Suprapubic skin (tissue), 4 donors: ENCODE measurements at regions not wholly inside any gene's neighbourhood (a gene's known extent, or its start where the extent isn't known, plus 50 kb on each side); places are given as distances from the start of the nearest gene placed in this dataset.

Experiments
- DNase-seq, 2 donors: peaks; one replicate each; pipeline ENCODE4 v3.0.0-alpha.2; 2019; ENCODE audit warnings: low spot score in 2 of 2
- H3K27ac ChIP-seq: fragments of 200-600 bp; sonication (generic); one replicate; pipeline ENCODE4 v1.5.1; 2019
- H3K27me3 ChIP-seq: fragments of 200-600 bp; sonication (generic); one replicate; pipeline ENCODE4 v1.5.1; 2019
- H3K36me3 ChIP-seq: fragments of 200-600 bp; sonication (generic); one replicate; pipeline ENCODE4 v1.5.1; 2019
- H3K4me1 ChIP-seq: fragments of 200-600 bp; sonication (generic); one replicate; pipeline ENCODE4 v1.5.1; 2019
- H3K4me3 ChIP-seq: fragments of 200-600 bp; sonication (generic); one replicate; pipeline ENCODE4 v1.5.1; 2019; ENCODE audit warnings: mild to moderate bottlenecking
- H3K9me3 ChIP-seq: fragments of 200-600 bp; sonication (generic); one replicate; pipeline ENCODE4 v1.5.1; 2019
- CTCF ChIP-seq, 2 donors: fragments of 200-600 bp in 1 of 2; fragments of 450-650 bp in 1 of 2; sonication (generic) in 1 of 2; IDR thresholded peaks; one replicate each; pipeline ENCODE4 v1.5.1; 2016 to 2019; ENCODE audit warnings: antibody characterized with exemption in 2 of 2, mild to moderate bottlenecking in 1 of 2, moderate library complexity in 1 of 2
- EP300 ChIP-seq: sonication (generic); formaldehyde crosslinking; IDR thresholded peaks from one replicate; pipeline ENCODE4 v1.6.1; 2017; ENCODE audit warnings: antibody characterized with exemption
- POLR2A ChIP-seq, 2 donors: fragments of 450-650 bp; IDR thresholded peaks; one replicate each; pipeline ENCODE4 v1.6.1; 2017; ENCODE audit warnings: antibody characterized with exemption in 2 of 2, mild to moderate bottlenecking in 2 of 2, moderate library complexity in 2 of 2
- POLR2AphosphoS5 ChIP-seq, 3 donors: sonication (generic); formaldehyde crosslinking; IDR thresholded peaks; one replicate each; pipeline ENCODE4 v1.6.1; 2017; ENCODE audit warnings: antibody characterized with exemption in 3 of 3
- WGBS: methylation state at CpG from one replicate; pipeline ENCODE4 v1.1.5; 2018; 5-methylcytosine and 5-hydroxymethylcytosine counted together

- no peak for DNase-seq
- Histone ChIP-seq H3K4me3 (no peak overlapping the region), H3K4me1 (peaks cover 8% of the 10 kb centered on the region), H3K9me3 (no peaks in the 10 kb centered on the region), H3K27ac (no peak overlapping the region), H3K27me3 (peaks cover 100% of the 10 kb centered on the region), H3K36me3 (no peaks in the 10 kb centered on the region)
- 2% methylated on average over 34 of the region's 93 CpGs for WGBS
- TF ChIP-seq CTCF (IDR thresholded peaks at IDR 0.05) (no peak), EP300 (no peak), POLR2AphosphoS5 (IDR thresholded peaks at IDR 0.05) (no peak), POLR2A (IDR thresholded peaks at IDR 0.05) (no peak)
Observed at GRCh38 chr17:79183293-79184158, 108.9 kb downstream of the ENGASE start.

GRCh38 chr17:79183043-79183292 is 108.3 kb downstream of the ENGASE start:
- Histone ChIP-seq H3K27me3 (peaks cover 100% of the 10 kb centered on the region), H3K4me1 (peaks cover 8% of the 10 kb centered on the region), H3K9me3 (no peaks in the 10 kb centered on the region), H3K4me3 (no peak overlapping the region), H3K36me3 (no peaks in the 10 kb centered on the region), H3K27ac (no peak overlapping the region)
- WGBS, result no CpG with 5 or more reads among the region's 43 CpGs
- TF ChIP-seq CTCF (IDR thresholded peaks at IDR 0.05), result no peak
- no peak for TF ChIP-seq EP300
- no peak for TF ChIP-seq POLR2AphosphoS5 (IDR thresholded peaks at IDR 0.05)
- TF ChIP-seq POLR2A (IDR thresholded peaks at IDR 0.05), result no peak
- DNase-seq, result no peak

- 7% methylated on average over 25 of the region's 68 CpGs for WGBS
- TF ChIP-seq EP300, result no peak
- TF ChIP-seq POLR2A (IDR thresholded peaks at IDR 0.05), result no peak
- no peak for TF ChIP-seq POLR2AphosphoS5 (IDR thresholded peaks at IDR 0.05)
- no peak for TF ChIP-seq CTCF (IDR thresholded peaks at IDR 0.05)
- H3K4me3 ChIP-seq, result no peak overlapping the region
- H3K36me3 ChIP-seq, result no peaks in the 10 kb centered on the region
- no peak for DNase-seq
- no peaks in the 10 kb centered on the region for H3K9me3 ChIP-seq
- H3K4me1 ChIP-seq, result peaks cover 8% of the 10 kb centered on the region
- peaks cover 100% of the 10 kb centered on the region for H3K27me3 ChIP-seq
- no peak overlapping the region for H3K27ac ChIP-seq
Observed at GRCh38 chr17:79182176-79183042, 107.8 kb downstream of the ENGASE start.

GRCh38 chr17:79180358-79181005 is 105.9 kb downstream of the ENGASE start:
- Histone ChIP-seq H3K36me3 (no peaks in the 10 kb centered on the region), H3K4me1 (peaks cover 8% of the 10 kb centered on the region), H3K27me3 (peaks cover 99% of the 10 kb centered on the region), H3K9me3 (no peaks in the 10 kb centered on the region), H3K4me3 (no peak overlapping the region), H3K27ac (no peak overlapping the region)
- no peak for DNase-seq
- 77% methylated on average over 20 of the region's 20 CpGs for WGBS
- TF ChIP-seq POLR2AphosphoS5 (IDR thresholded peaks at IDR 0.05) (no peak), POLR2A (IDR thresholded peaks at IDR 0.05) (no peak), CTCF (IDR thresholded peaks at IDR 0.05) (no peak)

- WGBS, result 87% methylated on average over 16 of the region's 16 CpGs
- H3K4me3 ChIP-seq, result no peak overlapping the region
- no peak overlapping the region for H3K27ac ChIP-seq
- DNase-seq, result no peak
- no peaks in the 10 kb centered on the region for H3K36me3 ChIP-seq
- no peaks in the 10 kb centered on the region for H3K9me3 ChIP-seq
- TF ChIP-seq CTCF (IDR thresholded peaks at IDR 0.05), result no peak
- TF ChIP-seq POLR2A (IDR thresholded peaks at IDR 0.05), result no peak
- TF ChIP-seq POLR2AphosphoS5 (IDR thresholded peaks at IDR 0.05), result no peak
- TF ChIP-seq EP300, result no peak
- H3K4me1 ChIP-seq, result peaks cover 8% of the 10 kb centered on the region
- peaks cover 97% of the 10 kb centered on the region for H3K27me3 ChIP-seq
Observed at GRCh38 chr17:79179334-79179733, 104.7 kb downstream of the ENGASE start.
